NCI-H128 (cell line): ENCODE measurements at regions not wholly inside any gene's neighbourhood (a gene's known extent, or its start where the extent isn't known, plus 50 kb on each side); places are given as distances from the start of the nearest gene placed in this dataset.

Source experiments
- DNase-seq: peaks from one replicate; lab custom pipeline; 2025; ENCODE audit not compliant: unreplicated experiment; lab: John Stamatoyannopoulos, UW

DNA sequence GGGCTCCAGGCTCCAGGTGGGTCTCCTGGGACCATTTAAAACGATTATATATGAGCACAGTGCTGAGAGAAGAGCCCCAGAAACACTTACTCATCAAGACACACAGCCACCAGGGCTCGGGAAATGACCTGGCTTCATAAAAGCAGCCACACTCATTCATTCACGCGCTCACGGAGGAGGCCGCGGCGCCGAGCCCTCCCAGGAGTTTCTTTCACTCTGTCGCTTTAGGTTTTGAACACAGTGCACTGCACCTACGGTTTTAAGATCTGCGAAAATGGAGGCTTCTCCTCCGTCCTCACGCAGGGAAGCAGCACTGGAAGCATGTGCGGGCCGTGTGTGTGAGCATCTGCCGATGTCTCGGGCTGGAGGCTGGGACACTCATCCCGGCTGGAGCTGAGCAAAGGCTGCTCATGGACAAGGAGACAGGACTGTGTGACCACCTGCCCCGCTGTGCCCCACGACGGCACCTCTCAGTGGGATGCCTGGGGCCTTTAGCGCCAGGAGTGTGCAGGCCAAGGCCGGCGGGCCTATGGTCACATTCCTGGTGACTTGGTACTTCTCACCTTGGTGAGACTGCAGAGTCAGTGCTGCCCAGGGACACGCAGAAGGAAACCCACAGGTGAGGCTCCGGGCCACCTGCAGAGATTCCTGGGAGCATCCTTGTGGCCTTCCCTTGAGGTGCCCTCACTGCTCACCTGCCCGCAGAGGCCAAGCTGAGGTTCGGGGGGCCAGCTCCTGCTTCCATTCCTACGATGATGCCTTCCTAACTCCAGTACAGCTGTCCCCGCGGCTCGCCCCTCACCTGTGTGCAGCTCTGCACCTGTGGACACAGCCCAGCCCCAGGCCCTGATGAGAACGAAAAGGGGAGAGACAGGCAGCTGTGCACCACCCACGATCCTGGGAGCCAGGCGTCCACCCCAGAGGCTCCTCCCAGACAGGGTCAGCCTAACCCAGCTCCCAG, 872.0 kb downstream of the BRD1 start:
- no peak for DNase-seq

DNA sequence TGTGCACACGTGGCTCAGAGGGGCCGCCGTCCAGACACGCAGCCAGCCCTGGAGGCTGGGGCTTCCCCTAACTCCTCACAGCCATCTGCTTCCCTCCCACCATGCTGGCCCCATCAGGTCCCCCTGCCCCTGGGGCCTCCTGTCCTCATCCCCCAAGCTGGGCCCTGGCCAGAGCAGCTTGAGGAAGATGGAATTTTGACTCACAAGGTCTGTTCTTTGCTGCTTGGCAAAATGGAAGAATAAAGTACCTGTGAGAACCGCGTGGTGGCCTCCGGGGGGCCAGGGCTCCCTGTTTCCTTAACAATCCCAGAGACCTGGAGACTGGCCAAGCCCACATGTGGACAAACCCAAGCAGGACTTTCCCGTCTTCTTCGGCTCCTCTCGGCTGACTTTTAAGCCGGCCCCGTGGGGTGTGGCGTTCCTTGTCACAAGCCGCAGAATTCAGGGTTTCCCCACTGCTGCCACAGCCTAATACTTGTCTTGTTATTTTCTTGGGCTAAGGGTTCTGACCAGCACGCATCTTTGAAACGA, 872.8 kb downstream of the BRD1 start:
- no peak for DNase-seq

DNA sequence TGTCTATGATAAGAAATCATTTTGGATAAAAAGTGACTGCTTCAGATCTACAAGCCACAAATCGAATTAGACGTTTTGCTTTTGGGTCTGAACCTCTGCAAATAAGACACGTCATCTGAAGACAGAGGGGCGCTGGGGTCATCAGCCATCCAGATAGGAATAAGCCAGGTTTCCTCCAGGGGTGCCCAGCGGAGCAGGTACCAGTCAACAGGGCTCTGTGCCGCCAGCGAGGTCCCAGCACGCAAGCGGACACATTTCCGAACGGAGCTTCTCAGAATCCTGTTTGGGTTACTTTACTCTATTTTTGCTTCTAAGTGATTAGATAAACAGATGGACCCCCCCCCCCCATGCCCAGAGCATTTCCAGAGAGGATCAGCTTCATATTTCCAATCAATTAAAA, 873.8 kb downstream of the BRD1 start:
- no peak for DNase-seq

DNA sequence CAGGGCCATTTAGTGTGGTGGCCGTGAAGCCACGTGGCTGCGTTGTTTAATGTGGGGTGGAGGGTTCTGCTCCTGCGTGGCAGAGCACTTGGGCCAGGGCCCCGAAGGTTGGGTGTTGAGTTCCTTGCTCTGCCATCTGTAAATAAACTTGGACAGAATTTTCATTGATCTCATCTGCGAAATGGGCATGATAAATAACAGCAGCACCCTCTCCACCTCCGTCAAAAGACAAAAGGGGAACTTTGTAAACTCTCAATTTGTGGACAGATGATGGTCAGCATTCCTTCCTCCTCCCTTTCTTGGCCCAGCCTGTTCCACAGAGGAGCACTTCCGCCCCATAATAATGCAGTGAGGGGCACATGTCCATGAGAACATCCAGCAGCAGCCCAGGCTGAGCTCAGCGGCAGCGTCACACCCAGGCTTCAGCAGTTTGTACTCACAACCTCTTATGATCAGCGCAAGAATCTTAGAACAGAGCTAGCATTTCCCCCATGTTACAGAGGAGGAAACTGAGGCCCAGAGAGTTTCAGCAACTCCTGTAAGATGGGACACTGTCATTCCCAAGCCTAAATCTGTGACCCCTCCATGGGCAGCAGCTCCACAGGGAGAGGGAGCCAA, 874.5 kb downstream of the BRD1 start:
- no peak for DNase-seq

DNA sequence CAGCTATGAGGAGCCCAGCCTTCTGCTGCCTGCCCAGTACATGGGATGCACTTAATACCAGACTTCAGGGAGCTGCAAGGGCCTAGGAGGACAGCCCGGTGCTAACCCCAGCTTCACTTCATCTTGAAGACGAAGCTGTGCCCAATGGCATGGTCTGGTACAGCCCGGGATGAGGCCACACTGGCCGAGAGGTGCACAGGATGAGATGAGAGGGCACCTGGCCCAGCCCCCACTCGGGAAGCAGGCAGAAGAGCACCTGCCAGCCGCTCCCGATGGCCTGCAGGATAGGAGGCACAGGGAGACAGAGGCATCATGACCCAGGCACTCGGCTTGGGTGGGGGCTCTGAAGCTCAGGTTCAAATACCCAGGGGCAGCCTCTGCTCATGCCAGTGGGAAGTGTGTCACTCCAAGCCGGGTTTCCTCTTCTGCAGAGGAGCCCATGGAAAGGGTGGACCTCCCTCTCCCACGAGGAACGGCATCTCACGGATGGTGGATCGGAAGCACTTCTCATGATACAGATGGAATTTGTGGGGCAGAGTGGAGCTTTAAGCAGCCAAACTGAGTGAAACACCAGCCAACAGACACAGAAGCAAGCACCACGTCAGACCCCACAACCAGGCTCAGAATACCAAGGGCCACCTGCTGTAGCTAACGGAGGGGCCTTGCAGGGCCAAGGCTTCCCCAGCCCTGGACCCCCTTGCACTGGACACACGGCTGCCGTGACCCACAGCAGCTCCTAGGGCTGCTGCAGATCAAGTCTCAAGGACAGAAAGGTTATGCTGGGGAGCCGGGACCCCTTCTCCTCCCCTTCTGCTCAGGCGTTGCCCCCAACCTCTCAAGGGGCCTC, 875.2 kb downstream of the BRD1 start:
- no peak for DNase-seq

DNA sequence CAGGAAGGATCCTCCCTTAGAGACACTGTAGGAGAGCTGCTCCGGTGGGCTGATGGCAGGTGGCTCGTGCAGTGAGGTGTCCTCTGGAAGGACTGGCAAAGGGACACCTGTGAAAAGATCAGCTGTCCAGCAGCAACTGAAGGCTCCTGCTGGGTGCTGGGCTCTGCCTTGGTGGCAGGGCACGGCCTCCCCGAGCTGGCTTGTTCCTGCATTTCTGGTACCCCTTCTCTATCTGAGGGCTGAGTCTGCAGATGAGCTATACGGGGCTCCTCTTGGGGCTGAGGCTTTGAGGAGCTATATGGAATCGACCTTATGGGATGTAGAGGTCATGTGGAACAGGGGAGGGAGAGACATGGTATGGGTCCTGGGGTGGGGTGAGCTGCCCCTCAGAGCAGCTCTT, 875.8 kb downstream of the BRD1 start:
- no peak for DNase-seq

DNA sequence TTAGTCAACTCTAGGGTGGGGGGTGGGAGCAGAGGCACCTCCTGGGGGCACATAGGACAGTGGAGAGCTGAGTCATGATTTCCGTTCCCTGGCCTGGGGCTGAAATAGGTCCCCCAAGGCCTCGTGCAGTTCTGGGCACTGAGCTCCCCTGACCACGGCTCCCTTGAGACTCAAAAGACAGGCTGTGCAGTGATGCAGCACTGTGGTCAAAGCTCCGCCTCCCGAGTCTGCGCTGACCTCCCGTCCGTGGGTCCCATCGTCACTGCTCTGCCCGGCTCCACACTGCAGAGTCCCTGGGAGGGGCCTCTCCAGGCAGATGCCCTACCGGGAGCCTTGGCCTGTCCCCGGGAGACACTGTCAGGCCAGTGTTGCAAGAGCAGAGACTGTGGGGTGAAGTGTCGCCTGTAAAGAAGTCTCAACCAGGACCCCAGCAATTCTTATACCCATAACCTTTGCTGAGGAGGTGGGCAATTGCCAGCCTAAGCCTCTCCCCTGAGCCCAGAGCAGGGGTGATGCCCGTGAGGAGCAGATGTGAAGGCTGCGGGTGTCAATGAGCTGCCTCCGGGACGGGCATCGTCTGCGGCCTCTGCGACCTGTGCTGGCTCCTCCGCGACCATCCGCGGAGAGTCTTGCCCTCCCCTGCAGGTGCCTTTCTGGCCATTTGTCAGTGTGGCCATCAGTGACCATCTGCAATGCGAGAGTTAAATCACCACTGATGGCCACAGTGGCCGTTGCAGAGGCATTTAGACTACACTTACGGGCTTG, 877.3 kb downstream of the BRD1 start:
- DNase-seq, result no peak

GRCh38 chr22:48949375-48950149, 878.1 kb downstream of the BRD1 start:
- DNase-seq, result no peak

DNA sequence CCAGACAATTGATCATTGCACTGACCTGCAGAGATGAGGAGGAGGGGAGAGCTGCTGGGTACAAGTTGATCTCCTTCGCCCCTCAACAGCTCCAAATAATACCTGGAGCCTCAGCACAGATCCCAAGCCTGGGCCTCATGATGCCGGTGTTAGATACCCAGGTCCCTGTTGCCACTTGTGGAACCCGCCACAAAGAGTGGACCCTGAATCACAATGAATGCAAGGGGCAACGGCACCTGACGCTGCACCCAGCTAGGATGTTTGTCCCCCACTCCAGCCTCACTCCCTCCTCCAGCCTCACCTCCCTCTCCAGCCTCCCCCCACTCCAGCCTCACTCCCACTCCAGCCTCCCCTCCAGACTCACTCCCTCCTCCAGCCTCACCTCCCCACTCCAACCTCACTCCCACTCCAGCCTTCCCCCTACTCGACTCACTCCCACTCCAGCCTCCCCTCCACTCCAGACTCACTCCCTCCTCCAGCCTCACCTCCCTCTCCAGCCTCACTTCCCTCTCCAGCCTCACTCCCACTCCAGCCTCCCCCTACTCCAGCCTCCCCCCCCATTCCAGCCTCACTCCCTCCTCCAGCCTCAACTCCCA, 879.0 kb downstream of the BRD1 start:
- DNase-seq, result no peak

GRCh38 chr22:48947636-48948035, 880.0 kb downstream of the BRD1 start:
- no peak for DNase-seq

DNA sequence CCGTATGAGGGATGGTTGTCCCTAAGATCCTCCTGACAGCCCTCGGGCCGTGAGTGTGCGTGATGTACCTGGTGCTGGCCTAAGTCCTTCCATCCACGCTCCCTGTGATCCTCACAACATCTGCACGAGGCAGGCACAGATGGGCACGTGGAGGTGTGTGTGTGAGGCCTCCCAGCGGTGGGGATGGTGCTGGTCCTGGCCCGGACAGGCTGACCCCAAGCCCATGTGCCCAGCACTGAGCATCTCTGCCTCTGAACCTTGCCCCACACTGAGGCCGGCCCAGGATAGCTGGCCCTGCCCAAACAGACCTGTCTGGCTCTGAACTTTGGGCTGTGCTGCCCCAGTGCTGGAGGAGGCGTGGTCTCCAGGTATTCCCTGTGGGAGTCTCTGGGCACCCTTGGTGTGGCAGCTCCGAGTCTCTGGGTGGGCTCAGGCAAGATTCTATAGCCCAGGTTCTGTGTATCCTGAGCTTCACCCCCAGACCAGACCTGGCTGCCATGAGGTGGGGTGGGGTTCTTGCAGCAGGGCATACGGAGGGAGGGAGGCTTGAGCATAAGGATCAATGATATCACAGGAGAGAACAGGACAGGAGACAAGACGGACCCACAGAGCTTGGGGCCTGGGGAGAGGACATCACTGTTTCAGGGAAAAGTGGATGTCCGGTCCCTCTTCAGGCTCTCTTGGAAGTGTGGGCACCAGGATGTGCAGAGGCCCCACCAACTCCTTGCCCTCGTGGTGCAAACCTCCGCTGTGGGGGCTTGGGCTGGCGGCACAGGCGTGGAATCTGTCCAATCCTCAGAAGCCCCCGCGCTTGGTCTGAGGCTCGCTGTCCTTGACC, 881.8 kb downstream of the BRD1 start:
- DNase-seq, result no peak

- DNase-seq, result no peak
These were observed 882.7 kb downstream of the BRD1 start for GRCh38 chr22:48944751-48945620.

DNA sequence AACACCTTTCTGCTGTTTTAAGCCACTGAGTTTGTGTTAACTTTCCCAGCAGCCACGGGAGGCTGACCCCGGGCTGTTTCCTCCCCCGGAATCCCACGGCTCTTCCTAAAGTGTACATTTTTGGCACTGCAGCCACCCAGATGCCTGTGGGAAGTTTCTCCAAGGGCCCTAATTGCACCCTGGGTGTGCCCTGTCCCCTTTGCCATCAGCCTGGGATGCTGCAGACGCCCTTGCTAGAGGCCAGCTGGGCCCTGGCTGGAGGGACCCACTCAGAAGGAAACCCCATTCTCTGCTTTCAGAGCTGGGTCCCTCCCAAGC, 883.3 kb downstream of the BRD1 start:
- no peak for DNase-seq

DNA sequence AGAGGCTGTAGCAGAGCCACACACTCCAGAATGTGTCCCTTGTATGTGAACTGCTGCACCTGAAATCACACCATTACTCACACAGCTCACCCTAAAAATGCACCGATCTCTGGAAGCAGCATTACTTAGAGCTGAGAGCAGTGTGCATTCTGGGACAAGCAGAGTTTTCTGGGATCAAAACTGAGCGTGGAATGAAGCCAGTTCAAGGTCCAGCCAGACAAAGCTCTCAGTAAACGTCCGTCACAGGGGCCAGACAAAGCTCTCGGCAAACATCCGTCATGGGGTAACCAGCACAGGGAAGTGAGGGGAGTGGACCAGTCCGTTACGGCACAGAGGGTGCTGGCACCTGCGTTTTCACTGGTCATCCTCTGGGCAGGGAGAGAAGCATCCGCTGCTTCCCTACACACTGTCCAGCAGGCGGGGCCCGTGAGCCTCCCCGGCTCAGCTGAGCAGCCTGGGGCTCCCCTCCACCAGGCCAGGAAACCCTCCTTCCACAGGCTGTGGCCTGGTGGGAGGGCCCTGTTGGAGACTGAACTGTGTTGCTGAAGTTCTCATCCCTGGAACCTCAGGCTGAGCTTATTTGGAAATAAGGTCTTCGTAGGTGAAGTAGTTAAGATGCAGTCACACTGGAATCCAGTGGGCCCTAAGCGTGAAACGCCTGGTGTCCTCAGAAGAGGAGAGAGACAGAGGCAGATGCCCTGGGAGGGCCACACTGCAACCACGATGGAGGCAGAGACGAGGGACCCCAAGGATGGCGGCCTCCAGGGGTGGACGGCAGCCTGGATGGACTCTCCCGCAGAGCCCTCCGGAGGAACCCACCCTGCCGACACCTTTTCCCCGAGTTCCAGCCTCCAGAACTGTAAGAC, 883.9 kb downstream of the BRD1 start:
- no peak for DNase-seq

DNA sequence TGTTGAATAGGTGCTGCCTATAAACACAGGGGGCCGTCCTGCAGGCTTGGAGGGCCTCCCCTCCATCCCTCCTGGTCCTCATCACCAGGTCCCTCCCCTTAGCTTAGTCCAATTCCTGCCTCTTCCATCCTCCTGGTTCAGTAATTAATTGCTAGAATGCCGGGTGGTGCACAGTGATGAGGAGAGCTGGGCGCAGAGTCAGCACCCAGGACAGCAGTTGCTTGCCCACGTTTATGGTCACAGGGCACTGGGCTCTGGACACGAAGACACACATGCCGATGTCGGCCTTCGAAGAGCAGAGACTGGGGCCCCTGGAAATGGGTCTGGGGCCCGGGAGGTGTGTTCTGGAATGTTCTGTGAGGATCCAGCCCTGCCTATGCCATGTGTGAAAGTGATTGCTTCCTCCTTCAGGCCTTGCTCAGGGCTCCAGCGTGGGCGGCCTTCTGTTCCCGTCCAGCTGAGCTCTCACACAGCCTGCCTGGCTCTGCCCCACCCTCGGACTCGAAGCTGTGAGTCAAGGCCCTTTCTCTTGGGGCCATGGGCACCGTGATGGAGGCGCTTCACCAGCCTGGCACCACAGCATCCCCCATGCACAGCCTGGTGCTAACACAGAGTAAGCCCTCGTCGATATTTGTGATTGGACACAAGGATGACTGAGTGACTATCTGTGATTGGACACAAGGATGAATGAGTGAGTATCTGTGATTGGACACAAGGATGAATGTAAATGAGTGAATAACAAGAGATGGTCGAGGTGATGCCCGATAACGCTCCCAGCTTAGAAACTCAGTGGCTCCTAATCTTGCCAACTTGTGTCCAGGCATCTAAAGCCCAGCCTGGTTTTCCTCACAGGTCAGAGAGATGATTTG, 884.7 kb downstream of the BRD1 start:
- no peak for DNase-seq
